ENCODE measurements at regions not wholly inside any gene's neighbourhood (a gene's known extent, or its start where the extent isn't known, plus 50 kb on each side); places are given as distances from the start of the nearest gene placed in this dataset.

GRCh38 chr3:3918763-3919162 lies 119.5 kb downstream of the LRRN1 start:
- H2BK120ac ChIP-seq (ENCODE audit: low read depth, low read length) = no peak overlapping the region
- H2BK5ac ChIP-seq (ENCODE audit: low read depth, low read length, poor library complexity, severe bottlenecking) = no peak overlapping the region
- no peak overlapping the region for H2BK20ac ChIP-seq (ENCODE audit: low read depth, low read length)
- no TSS peak for BruUV-seq (replicated peaks)
- H3K14ac ChIP-seq (replicated peaks; ENCODE audit: low read depth, low read length) = no peak overlapping the region
- intact Hi-C loops (cut with micrococcal nuclease) = no loop called here
- no peak overlapping the region for H3K4me3 ChIP-seq (ENCODE audit: insufficient read depth, low read depth, low read length)
- no peaks in the 10 kb centered on the region for H3K9me1 ChIP-seq (ENCODE audit: insufficient read depth, low read length)
- H3K9me3 ChIP-seq (ENCODE audit: control insufficient read depth, insufficient read depth, low read length) = peaks cover 12% of the 10 kb centered on the region
- no peak overlapping the region for H4K5ac ChIP-seq (ENCODE audit: low read depth, low read length)
- H2AK9ac ChIP-seq (replicated peaks; ENCODE audit: low read depth, low read length, poor library complexity) = no peak overlapping the region
- no CpG with 5 or more reads among the region's 1 CpG for whole genome bisulfite sequencing, 2 experiments (ENCODE audit: extremely low coverage in 2 of 2, insufficient read length in 1 of 2)
- in situ Hi-C loops (cut with MboI; ENCODE audit: low sequenced_read_pairs) = no loop called here
- ChIA-PET POLR2A (ENCODE audit: unreplicated experiment) (no interaction called here), CTCF (no interaction called here)
- H4K8ac ChIP-seq (ENCODE audit: low read depth in 2 of 2, low read length in 2 of 2) = no peak overlapping the region
- dilution Hi-C loops (cut with HindIII; ENCODE audit: low sequenced_read_pairs, unreplicated experiment) = no loop called here
- H2BK15ac ChIP-seq (ENCODE audit: low read depth, low read length) = no peak overlapping the region
- H3K18ac ChIP-seq (ENCODE audit: low read depth, low read length) = no peak overlapping the region
- ATAC-seq (ENCODE audit: low read depth) (no peak), DNase-seq (no peak)
- H3K56ac ChIP-seq (ENCODE audit: extremely low read depth, insufficient read depth, low read length) = no peak overlapping the region
- H3K23ac ChIP-seq (ENCODE audit: low read depth, low read length) = no peak overlapping the region
- no peak overlapping the region for H3K27ac ChIP-seq (ENCODE audit: insufficient read depth, low read length)
- H3K9ac ChIP-seq (ENCODE audit: low read depth, low read length) = no peak overlapping the region
- H2AFZ ChIP-seq (replicated peaks; ENCODE audit: low read length, poor library complexity) = no peak overlapping the region
- no peaks in the 10 kb centered on the region for H3K79me1 ChIP-seq (ENCODE audit: low read depth in 1 of 2, low read length in 2 of 2)
- no peaks in the 10 kb centered on the region for H3K36me3 ChIP-seq (ENCODE audit: control insufficient read depth, insufficient read depth, low read length)
- TF ChIP-seq MXI1 (IDR thresholded peaks at IDR 0.05; ENCODE audit: borderline replicate concordance, low read depth, low read length) = no peak
- H3K4me1 ChIP-seq (ENCODE audit: control insufficient read depth, insufficient read depth, low read length) = no peaks in the 10 kb centered on the region
- no peak overlapping the region for H4K91ac ChIP-seq (ENCODE audit: insufficient read depth, low read depth, low read length)
- H3K4me2 ChIP-seq (ENCODE audit: low read depth, low read length) = no peak overlapping the region
- no peak overlapping the region for H3K4ac ChIP-seq (ENCODE audit: low read depth, low read length)
- no peak overlapping the region for H2AK5ac ChIP-seq (ENCODE audit: low read depth, low read length)
- no peaks in the 10 kb centered on the region for H4K20me1 ChIP-seq (ENCODE audit: insufficient read depth, low read length)
- H3K27me3 ChIP-seq (ENCODE audit: control insufficient read depth, insufficient read depth, low read length) = no peaks in the 10 kb centered on the region

All from IMR-90 (cell line).